Left renal cortex interstitium (tissue), 4 donors: ENCODE measurements at regions not wholly inside any gene's neighbourhood (a gene's known extent, or its start where the extent isn't known, plus 50 kb on each side); places are given as distances from the start of the nearest gene placed in this dataset.

Source experiments
- DNase-seq, 4 donors: peaks; one replicate each; pipeline ENCODE4 v3.0.0-alpha.2; 2013; ENCODE audit warnings: low read depth in 4 of 4, low spot score in 2 of 4, missing footprints in 1 of 4

- no peak for DNase-seq
Measured at GRCh38 chr18:43635397-43635796, 358.1 kb upstream of the SYT4 start.

GRCh38 chr18:43642727-43643330 lies 365.5 kb upstream of the SYT4 start:
- peak in 2 of 4 donors; percentile 29 to 31 for DNase-seq

- DNase-seq: no peak
Measured at GRCh38 chr18:43648002-43648401, 370.7 kb upstream of the SYT4 start.

GRCh38 chr18:43649649-43650357 lies 372.5 kb upstream of the SYT4 start:
- DNase-seq: no peak

- no peak for DNase-seq
Measured at GRCh38 chr18:43650426-43650825, 373.1 kb upstream of the SYT4 start.

GRCh38 chr18:43651057-43651456 lies 373.8 kb upstream of the SYT4 start:
- DNase-seq: no peak

- no peak for DNase-seq
Measured at GRCh38 chr18:43656547-43656946, 379.3 kb upstream of the SYT4 start.

- DNase-seq: no peak
Measured at GRCh38 chr18:43661570-43661969, 384.3 kb upstream of the SYT4 start.

- no peak for DNase-seq
Measured at GRCh38 chr18:43662657-43663056, 385.4 kb upstream of the SYT4 start.

- no peak for DNase-seq
Measured at GRCh38 chr18:43663159-43663558, 385.9 kb upstream of the SYT4 start.

- DNase-seq: no peak
Measured at GRCh38 chr18:43664487-43665008, 387.3 kb upstream of the SYT4 start.

- DNase-seq: no peak
Measured at GRCh38 chr18:43665105-43665788, 388.0 kb upstream of the SYT4 start.

GRCh38 chr18:43668866-43669265 lies 391.6 kb upstream of the SYT4 start:
- DNase-seq: no peak

- no peak for DNase-seq
Measured at GRCh38 chr18:43671431-43671830, 394.1 kb upstream of the SYT4 start.

- no peak for DNase-seq
Measured at GRCh38 chr18:43680096-43680495, 402.8 kb upstream of the SYT4 start.

- DNase-seq: no peak
Measured at GRCh38 chr18:43681661-43682060, 404.4 kb upstream of the SYT4 start.

- no peak for DNase-seq
Measured at GRCh38 chr18:43682196-43682595, 404.9 kb upstream of the SYT4 start.

- no peak for DNase-seq
Measured at GRCh38 chr18:43686709-43687108, 409.4 kb upstream of the SYT4 start.

GRCh38 chr18:43692099-43692690 lies 414.9 kb upstream of the SYT4 start:
- no peak for DNase-seq

GRCh38 chr18:43702399-43702798 lies 425.1 kb upstream of the SYT4 start:
- DNase-seq: no peak

GRCh38 chr18:43703050-43703449 lies 425.8 kb upstream of the SYT4 start:
- DNase-seq: no peak
